ENCODE measurements at regions not wholly inside any gene's neighbourhood (a gene's known extent, or its start where the extent isn't known, plus 50 kb on each side); places are given as distances from the start of the nearest gene placed in this dataset.

DNA sequence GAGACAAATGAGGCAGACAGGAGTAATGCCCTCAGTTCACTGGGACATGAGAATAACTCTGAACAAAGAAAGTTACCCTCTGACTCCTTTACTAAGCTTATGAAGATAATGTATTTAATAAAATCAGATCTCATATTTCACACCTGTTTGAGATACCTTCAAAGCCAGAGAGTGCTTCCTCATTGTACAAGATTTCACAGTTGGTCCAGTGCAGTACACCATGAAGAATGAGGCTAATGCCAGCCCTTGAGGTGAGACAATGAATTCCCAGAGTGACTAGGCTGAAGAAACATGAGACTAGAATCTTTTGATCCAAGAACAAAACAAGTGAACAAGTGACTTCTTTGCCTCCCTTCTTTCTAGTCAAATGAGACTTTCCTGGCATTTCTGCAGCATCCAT lies 1133.8 kb downstream of the TUSC7 start:
- intact Hi-C loops (cut with micrococcal nuclease; ENCODE audit: unreplicated experiment) = no loop called here
- H3K4me1 Mint-ChIP-seq (ENCODE audit: low read depth, unreplicated experiment) = peaks cover 15% of the 10 kb centered on the region
- H3K9me3 Mint-ChIP-seq (ENCODE audit: low read depth, unreplicated experiment) = no peaks in the 10 kb centered on the region
- TF ChIP-seq, protein P1, sequence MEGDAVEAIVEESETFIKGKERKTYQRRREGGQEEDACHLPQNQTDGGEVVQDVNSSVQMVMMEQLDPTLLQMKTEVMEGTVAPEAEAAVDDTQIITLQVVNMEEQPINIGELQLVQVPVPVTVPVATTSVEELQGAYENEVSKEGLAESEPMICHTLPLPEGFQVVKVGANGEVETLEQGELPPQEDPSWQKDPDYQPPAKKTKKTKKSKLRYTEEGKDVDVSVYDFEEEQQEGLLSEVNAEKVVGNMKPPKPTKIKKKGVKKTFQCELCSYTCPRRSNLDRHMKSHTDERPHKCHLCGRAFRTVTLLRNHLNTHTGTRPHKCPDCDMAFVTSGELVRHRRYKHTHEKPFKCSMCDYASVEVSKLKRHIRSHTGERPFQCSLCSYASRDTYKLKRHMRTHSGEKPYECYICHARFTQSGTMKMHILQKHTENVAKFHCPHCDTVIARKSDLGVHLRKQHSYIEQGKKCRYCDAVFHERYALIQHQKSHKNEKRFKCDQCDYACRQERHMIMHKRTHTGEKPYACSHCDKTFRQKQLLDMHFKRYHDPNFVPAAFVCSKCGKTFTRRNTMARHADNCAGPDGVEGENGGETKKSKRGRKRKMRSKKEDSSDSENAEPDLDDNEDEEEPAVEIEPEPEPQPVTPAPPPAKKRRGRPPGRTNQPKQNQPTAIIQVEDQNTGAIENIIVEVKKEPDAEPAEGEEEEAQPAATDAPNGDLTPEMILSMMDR (IDR thresholded peaks at IDR 0.05; ENCODE audit: unreplicated experiment) = no peak
- H3K27me3 Mint-ChIP-seq (ENCODE audit: unreplicated experiment) = no peaks in the 10 kb centered on the region
- BruUV-seq (replicated peaks) = no TSS peak
- no peak overlapping the region for H3K27ac Mint-ChIP-seq (ENCODE audit: unreplicated experiment)
- H3K36me3 Mint-ChIP-seq (ENCODE audit: insufficient read depth, unreplicated experiment) = no peaks in the 10 kb centered on the region
- no peak for DNase-seq
- CTCF ChIA-PET = no interaction called here
- H3K4me3 Mint-ChIP-seq (ENCODE audit: low read depth, unreplicated experiment) = no peak overlapping the region

GRCh38 chr3:117844676-117845075 lies 1135.1 kb downstream of the TUSC7 start:
- Mint-ChIP-seq H3K27ac (ENCODE audit: unreplicated experiment) (no peak overlapping the region), H3K9me3 (ENCODE audit: low read depth, unreplicated experiment) (no peaks in the 10 kb centered on the region), H3K27me3 (ENCODE audit: unreplicated experiment) (no peaks in the 10 kb centered on the region), H3K4me1 (ENCODE audit: low read depth, unreplicated experiment) (peaks cover 15% of the 10 kb centered on the region), H3K4me3 (ENCODE audit: low read depth, unreplicated experiment) (no peak overlapping the region), H3K36me3 (ENCODE audit: insufficient read depth, unreplicated experiment) (no peaks in the 10 kb centered on the region)
- DNase-seq = no peak
- CTCF ChIA-PET = no interaction called here
- TF ChIP-seq, protein P1 (IDR thresholded peaks at IDR 0.05; ENCODE audit: unreplicated experiment) = no peak
- no TSS peak for BruUV-seq (replicated peaks)
- intact Hi-C loops (cut with micrococcal nuclease; ENCODE audit: unreplicated experiment) = no loop called here

- TF ChIP-seq, protein P1 (IDR thresholded peaks at IDR 0.05; ENCODE audit: unreplicated experiment) = no peak
- Mint-ChIP-seq H3K9me3 (ENCODE audit: low read depth, unreplicated experiment) (no peaks in the 10 kb centered on the region), H3K36me3 (ENCODE audit: insufficient read depth, unreplicated experiment) (no peaks in the 10 kb centered on the region), H3K27me3 (ENCODE audit: unreplicated experiment) (no peaks in the 10 kb centered on the region), H3K4me3 (ENCODE audit: low read depth, unreplicated experiment) (no peak overlapping the region), H3K4me1 (ENCODE audit: low read depth, unreplicated experiment) (peaks cover 15% of the 10 kb centered on the region), H3K27ac (ENCODE audit: unreplicated experiment) (no peak overlapping the region)
- CTCF ChIA-PET = interaction anchor here (0.6 to 0.8 kb wide), 3 partner anchors 8 to 139 kb away, joined by 3 read pairs; no protein-coding TSS in a partner anchor
- BruUV-seq (replicated peaks) = no TSS peak
- intact Hi-C loops (cut with micrococcal nuclease; ENCODE audit: unreplicated experiment) = no loop called here
- no peak for DNase-seq
These were observed 1136.7 kb downstream of the TUSC7 start for GRCh38 chr3:117846238-117846637.

- intact Hi-C loops (cut with micrococcal nuclease; ENCODE audit: unreplicated experiment) = no loop called here
- Mint-ChIP-seq H3K27me3 (ENCODE audit: unreplicated experiment) (no peaks in the 10 kb centered on the region), H3K9me3 (ENCODE audit: low read depth, unreplicated experiment) (no peaks in the 10 kb centered on the region), H3K4me1 (ENCODE audit: low read depth, unreplicated experiment) (peaks cover 24% of the 10 kb centered on the region), H3K27ac (ENCODE audit: unreplicated experiment) (no peak overlapping the region), H3K36me3 (ENCODE audit: insufficient read depth, unreplicated experiment) (no peaks in the 10 kb centered on the region), H3K4me3 (ENCODE audit: low read depth, unreplicated experiment) (no peak overlapping the region)
- no TSS peak for BruUV-seq (replicated peaks)
- no peak for DNase-seq
- CTCF ChIA-PET = no interaction called here
- TF ChIP-seq, protein P1 (IDR thresholded peaks at IDR 0.05; ENCODE audit: unreplicated experiment) = no peak
These were observed 1139.0 kb downstream of the TUSC7 start for GRCh38 chr3:117848606-117849005.
